ENCODE measurements at regions not wholly inside any gene's neighbourhood (a gene's known extent, or its start where the extent isn't known, plus 50 kb on each side); places are given as distances from the start of the nearest gene placed in this dataset.

DNA sequence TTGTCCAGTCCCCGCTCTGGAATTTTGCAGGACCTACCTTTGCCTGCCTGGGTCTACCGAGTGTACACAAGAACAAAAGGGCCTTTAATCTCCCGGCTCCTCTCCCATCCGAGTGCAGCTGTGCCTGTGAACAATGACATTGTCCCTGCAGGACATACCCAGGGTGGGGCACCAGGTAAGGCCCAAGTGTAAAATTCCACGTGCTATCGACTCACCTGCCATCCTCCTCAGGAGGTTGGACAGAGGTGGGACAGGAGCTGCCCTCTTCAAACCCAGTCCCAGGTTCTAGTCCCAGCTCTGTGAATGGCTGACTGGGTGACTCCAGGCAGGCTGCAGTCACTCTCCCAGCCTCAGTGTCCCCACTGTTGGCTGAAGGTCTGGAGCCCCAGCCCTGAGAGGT, 159.6 kb upstream of the ALDH1B1 start:
- Mint-ChIP-seq H3K36me3 (no peaks in the 10 kb centered on the region), H3K4me3 (no peak overlapping the region), H3K27ac (no peak overlapping the region), H3K27me3 (ENCODE audit: low read depth in 2 of 2) (peaks cover 0 to 14% of the 10 kb centered on the region in 2 donors), H3K4me1 (peaks cover 13 to 30% of the 10 kb centered on the region in 2 donors), H3K9me3 (no peaks in the 10 kb centered on the region)
- Histone ChIP-seq H3K27me3 (ENCODE audit: control insufficient read depth, insufficient read depth, low read length) (no peaks in the 10 kb centered on the region), H3K4me1 (ENCODE audit: control insufficient read depth, insufficient read depth, low read length) (peaks cover 12% of the 10 kb centered on the region), H3K36me3 (ENCODE audit: control insufficient read depth, insufficient read depth, low read length) (no peaks in the 10 kb centered on the region), H3K27ac (ENCODE audit: low read length) (no peak overlapping the region), H3K9me3 (ENCODE audit: control insufficient read depth, insufficient read depth, low read length) (no peaks in the 10 kb centered on the region), H3K4me3 (ENCODE audit: low read length) (no peak overlapping the region)
- no peak for ATAC-seq
- TF ChIP-seq, protein P1, sequence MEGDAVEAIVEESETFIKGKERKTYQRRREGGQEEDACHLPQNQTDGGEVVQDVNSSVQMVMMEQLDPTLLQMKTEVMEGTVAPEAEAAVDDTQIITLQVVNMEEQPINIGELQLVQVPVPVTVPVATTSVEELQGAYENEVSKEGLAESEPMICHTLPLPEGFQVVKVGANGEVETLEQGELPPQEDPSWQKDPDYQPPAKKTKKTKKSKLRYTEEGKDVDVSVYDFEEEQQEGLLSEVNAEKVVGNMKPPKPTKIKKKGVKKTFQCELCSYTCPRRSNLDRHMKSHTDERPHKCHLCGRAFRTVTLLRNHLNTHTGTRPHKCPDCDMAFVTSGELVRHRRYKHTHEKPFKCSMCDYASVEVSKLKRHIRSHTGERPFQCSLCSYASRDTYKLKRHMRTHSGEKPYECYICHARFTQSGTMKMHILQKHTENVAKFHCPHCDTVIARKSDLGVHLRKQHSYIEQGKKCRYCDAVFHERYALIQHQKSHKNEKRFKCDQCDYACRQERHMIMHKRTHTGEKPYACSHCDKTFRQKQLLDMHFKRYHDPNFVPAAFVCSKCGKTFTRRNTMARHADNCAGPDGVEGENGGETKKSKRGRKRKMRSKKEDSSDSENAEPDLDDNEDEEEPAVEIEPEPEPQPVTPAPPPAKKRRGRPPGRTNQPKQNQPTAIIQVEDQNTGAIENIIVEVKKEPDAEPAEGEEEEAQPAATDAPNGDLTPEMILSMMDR (IDR thresholded peaks at IDR 0.05): no peak
- DNase-seq: no peak
- 96% methylated on average over 6 of the region's 6 CpGs for WGBS (ENCODE audit: insufficient coverage)
- intact Hi-C loops (cut with micrococcal nuclease): no loop called here

DNA sequence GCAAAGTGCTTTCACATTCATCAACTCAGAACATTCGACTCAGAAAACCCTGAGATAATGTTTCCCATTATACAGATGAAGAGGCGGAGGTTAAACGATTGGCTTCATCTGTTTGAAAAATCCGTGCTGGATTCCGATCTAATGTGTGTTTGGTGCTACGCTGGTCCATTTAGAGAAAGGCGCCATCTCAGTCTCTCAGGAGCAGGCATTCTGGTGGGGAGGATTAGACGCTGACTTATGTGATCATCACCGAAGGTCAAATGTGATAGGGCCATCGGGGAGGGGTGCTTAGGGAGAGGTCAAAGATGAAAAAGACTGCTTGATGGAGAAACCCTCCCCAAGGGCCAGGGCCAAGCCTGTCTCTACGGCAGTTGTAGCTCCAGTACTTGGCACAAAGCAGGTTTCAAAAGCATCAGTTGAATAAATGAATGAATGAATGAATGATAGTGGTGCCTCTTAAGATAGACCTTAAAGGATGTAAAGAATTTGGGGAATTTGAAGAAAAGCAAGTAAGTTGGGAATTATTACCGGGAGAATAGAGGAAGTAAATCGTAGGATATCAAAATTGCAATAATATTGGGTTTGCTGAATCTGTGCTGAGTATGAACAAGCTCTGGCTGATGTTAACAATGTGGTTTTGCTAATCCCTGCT, 160.6 kb upstream of the SHB start:
- ATAC-seq (no peak), DNase-seq (no peak)
- TF ChIP-seq, protein P1 (IDR thresholded peaks at IDR 0.05): no peak
- no peaks in the 10 kb centered on the region for H3K27me3 ChIP-seq (ENCODE audit: control insufficient read depth, insufficient read depth, low read length)
- intact Hi-C loops (cut with micrococcal nuclease): loop anchor here (10.0 kb wide), 1 partner anchor 135 kb away; no protein-coding TSS in a partner anchor
- H3K27ac ChIP-seq (ENCODE audit: low read length): no peak overlapping the region
- no peak overlapping the region for H3K4me3 ChIP-seq (ENCODE audit: low read length)
- Mint-ChIP-seq H3K4me3 (peak overlapping the region; percentile 53), H3K36me3 (no peaks in the 10 kb centered on the region), H3K4me1 (peaks cover 37 to 61% of the 10 kb centered on the region in 2 donors), H3K9me3 (no peaks in the 10 kb centered on the region), H3K27ac (no peak overlapping the region), H3K27me3 (ENCODE audit: low read depth in 2 of 2) (peaks cover 0 to 14% of the 10 kb centered on the region in 2 donors)
- 94% methylated on average over 13 of the region's 13 CpGs for WGBS (ENCODE audit: insufficient coverage)
- H3K36me3 ChIP-seq (ENCODE audit: control insufficient read depth, insufficient read depth, low read length): no peaks in the 10 kb centered on the region
- H3K9me3 ChIP-seq (ENCODE audit: control insufficient read depth, insufficient read depth, low read length): no peaks in the 10 kb centered on the region
- H3K4me1 ChIP-seq (ENCODE audit: control insufficient read depth, insufficient read depth, low read length): peaks cover 30% of the 10 kb centered on the region

DNA sequence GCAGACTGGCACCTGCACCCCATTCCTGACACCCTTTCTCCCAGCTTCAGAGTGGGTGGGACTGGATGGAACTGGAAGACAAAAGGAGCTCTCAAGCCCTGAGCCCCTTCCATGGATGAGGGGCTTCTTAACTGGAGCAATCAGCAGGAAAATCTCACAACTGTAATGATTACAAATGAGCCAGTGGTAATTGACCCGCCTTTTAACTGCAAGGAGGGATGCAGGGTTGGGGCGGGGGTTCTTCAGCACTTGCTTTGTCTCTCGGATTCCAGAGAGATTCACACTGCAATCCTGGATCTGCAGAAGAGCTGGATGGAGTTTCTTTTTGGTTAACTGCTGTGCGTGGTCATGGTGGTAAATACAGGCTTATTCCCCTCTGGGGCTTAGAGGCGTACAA, 160.1 kb upstream of the SHB start:
- no peaks in the 10 kb centered on the region for H3K9me3 Mint-ChIP-seq
- no peaks in the 10 kb centered on the region for H3K27me3 ChIP-seq (ENCODE audit: control insufficient read depth, insufficient read depth, low read length)
- no peak overlapping the region for H3K4me3 ChIP-seq (ENCODE audit: low read length)
- H3K4me3 Mint-ChIP-seq: no peak overlapping the region
- no peaks in the 10 kb centered on the region for H3K36me3 Mint-ChIP-seq
- peaks cover 37 to 66% of the 10 kb centered on the region in 2 donors for H3K4me1 Mint-ChIP-seq
- peaks cover 0 to 14% of the 10 kb centered on the region in 2 donors for H3K27me3 Mint-ChIP-seq (ENCODE audit: low read depth in 2 of 2)
- peaks cover 30% of the 10 kb centered on the region for H3K4me1 ChIP-seq (ENCODE audit: control insufficient read depth, insufficient read depth, low read length)
- 84% methylated on average over 5 of the region's 5 CpGs for WGBS (ENCODE audit: insufficient coverage)
- H3K36me3 ChIP-seq (ENCODE audit: control insufficient read depth, insufficient read depth, low read length): no peaks in the 10 kb centered on the region
- DNase-seq (no peak), ATAC-seq (no peak)
- TF ChIP-seq, protein P1 (IDR thresholded peaks at IDR 0.05): no peak
- no peak overlapping the region for H3K27ac Mint-ChIP-seq
- intact Hi-C loops (cut with micrococcal nuclease): loop anchor here (10.0 kb wide), 1 partner anchor 134 kb away; no protein-coding TSS in a partner anchor
- H3K27ac ChIP-seq (ENCODE audit: low read length): no peak overlapping the region
- no peaks in the 10 kb centered on the region for H3K9me3 ChIP-seq (ENCODE audit: control insufficient read depth, insufficient read depth, low read length)
